Glutamatergic neuron (in vitro differentiated cells): ENCODE measurements at regions not wholly inside any gene's neighbourhood (a gene's known extent, or its start where the extent isn't known, plus 50 kb on each side); places are given as distances from the start of the nearest gene placed in this dataset.

Experiments
- DNase-seq: peaks from one replicate; pipeline ENCODE4 v3.0.0; 2022
- H3K27ac Mint-ChIP-seq: one replicate; pipeline ENCODE4 v1.8.0; 2020; ENCODE audit warnings: mild to moderate bottlenecking, mixed read lengths, inconsistent platforms; ENCODE audit not compliant: unreplicated experiment
- H3K27me3 Mint-ChIP-seq: one replicate; pipeline ENCODE4 v1.8.0; 2020; ENCODE audit warnings: mild to moderate bottlenecking, moderate library complexity, mixed read lengths, inconsistent platforms; ENCODE audit not compliant: unreplicated experiment
- H3K36me3 Mint-ChIP-seq: one replicate; pipeline ENCODE4 v1.8.0; 2020; ENCODE audit warnings: mild to moderate bottlenecking, mixed read lengths, inconsistent platforms; ENCODE audit not compliant: unreplicated experiment
- H3K4me1 Mint-ChIP-seq: one replicate; pipeline ENCODE4 v1.8.0; 2020; ENCODE audit warnings: mild to moderate bottlenecking, low read depth, mixed read lengths, inconsistent platforms; ENCODE audit not compliant: unreplicated experiment
- H3K4me3 Mint-ChIP-seq: one replicate; pipeline ENCODE4 v1.8.0; 2020; ENCODE audit warnings: mild to moderate bottlenecking, mixed read lengths, inconsistent platforms; ENCODE audit not compliant: unreplicated experiment
- H3K9me3 Mint-ChIP-seq: one replicate; pipeline ENCODE4 v1.8.0; 2020; ENCODE audit warnings: mild to moderate bottlenecking, moderate library complexity, mixed read lengths, inconsistent platforms; ENCODE audit not compliant: unreplicated experiment
- CTCF ChIP-seq: fragments of 200-600 bp; sonication (generic); IDR thresholded peaks from one replicate; pipeline ENCODE4 v1.5.0; 2021; ENCODE audit not compliant: partially characterized antibody, unreplicated experiment

- no peak overlapping the region for H3K4me3 Mint-ChIP-seq
- H3K4me1 Mint-ChIP-seq = no peaks in the 10 kb centered on the region
- no peak overlapping the region for H3K27ac Mint-ChIP-seq
Measured at GRCh38 chr3:170714122-170714521, 128.2 kb upstream of the SLC7A14 start.

GRCh38 chr3:170713653-170714052 is 127.8 kb upstream of the SLC7A14 start:
- Mint-ChIP-seq H3K9me3 (peaks cover 2% of the 10 kb centered on the region), H3K4me1 (no peaks in the 10 kb centered on the region), H3K36me3 (peaks cover 26% of the 10 kb centered on the region), H3K27ac (no peak overlapping the region), H3K4me3 (no peak overlapping the region), H3K27me3 (no peaks in the 10 kb centered on the region)
- no peak for TF ChIP-seq CTCF
- no peak for DNase-seq

More at GRCh38 chr3:170714122-170714521, 128.2 kb upstream of the SLC7A14 start:
- TF ChIP-seq CTCF = no peak
- peaks cover 23% of the 10 kb centered on the region for H3K36me3 Mint-ChIP-seq
- no peak for DNase-seq
- H3K9me3 Mint-ChIP-seq = peaks cover 2% of the 10 kb centered on the region
- no peaks in the 10 kb centered on the region for H3K27me3 Mint-ChIP-seq

- H3K27ac Mint-ChIP-seq = no peak overlapping the region
- H3K36me3 Mint-ChIP-seq = peaks cover 26% of the 10 kb centered on the region
- TF ChIP-seq CTCF = no peak
- peaks cover 4% of the 10 kb centered on the region for H3K9me3 Mint-ChIP-seq
- H3K4me1 Mint-ChIP-seq = no peaks in the 10 kb centered on the region
- H3K27me3 Mint-ChIP-seq = no peaks in the 10 kb centered on the region
- H3K4me3 Mint-ChIP-seq = no peak overlapping the region
- DNase-seq = no peak
Measured at GRCh38 chr3:170712798-170713197, 126.9 kb upstream of the SLC7A14 start.

- Mint-ChIP-seq H3K27ac (no peak overlapping the region), H3K4me1 (no peaks in the 10 kb centered on the region), H3K4me3 (no peak overlapping the region), H3K36me3 (peaks cover 26% of the 10 kb centered on the region), H3K27me3 (no peaks in the 10 kb centered on the region), H3K9me3 (peaks cover 4% of the 10 kb centered on the region)
- no peak for DNase-seq
- TF ChIP-seq CTCF = no peak
Measured at GRCh38 chr3:170712336-170712735, 126.5 kb upstream of the SLC7A14 start.

GRCh38 chr3:170711786-170712185 is 125.9 kb upstream of the SLC7A14 start:
- no peak for DNase-seq
- Mint-ChIP-seq H3K4me1 (no peaks in the 10 kb centered on the region), H3K9me3 (peaks cover 4% of the 10 kb centered on the region), H3K36me3 (peaks cover 26% of the 10 kb centered on the region), H3K4me3 (no peak overlapping the region), H3K27ac (no peak overlapping the region), H3K27me3 (no peaks in the 10 kb centered on the region)
- no peak for TF ChIP-seq CTCF
